ENCODE measurements at regions not wholly inside any gene's neighbourhood (a gene's known extent, or its start where the extent isn't known, plus 50 kb on each side); places are given as distances from the start of the nearest gene placed in this dataset.

GRCh38 chr10:130934293-130935127, 377.0 kb downstream of the TCERG1L start:
- TF ChIP-seq CTCF (IDR thresholded peaks at IDR 0.05; ENCODE audit: low read depth, low read length): no peak
- no peak for TF ChIP-seq EZH2phosphoT487 (IDR thresholded peaks at IDR 0.05; ENCODE audit: low read depth)

All from OCI-LY3 (cell line).